GM19452 (cell line): ENCODE measurements at regions not wholly inside any gene's neighbourhood (a gene's known extent, or its start where the extent isn't known, plus 50 kb on each side); places are given as distances from the start of the nearest gene placed in this dataset.

ENCODE experiments used
- ATAC-seq: cut with Tn5 transposase; IDR thresholded peaks from one replicate; pipeline ENCODE4 v1.9.1; 2021; ENCODE audit not compliant: unreplicated experiment

GRCh38 chr12:116401565-116401964 lies 124.1 kb upstream of the MED13L start:
- ATAC-seq, result no peak

- no peak for ATAC-seq
These were observed 124.9 kb upstream of the MED13L start for GRCh38 chr12:116402163-116402939.

GRCh38 chr12:116403546-116403945 lies 126.1 kb upstream of the MED13L start:
- no peak for ATAC-seq

DNA sequence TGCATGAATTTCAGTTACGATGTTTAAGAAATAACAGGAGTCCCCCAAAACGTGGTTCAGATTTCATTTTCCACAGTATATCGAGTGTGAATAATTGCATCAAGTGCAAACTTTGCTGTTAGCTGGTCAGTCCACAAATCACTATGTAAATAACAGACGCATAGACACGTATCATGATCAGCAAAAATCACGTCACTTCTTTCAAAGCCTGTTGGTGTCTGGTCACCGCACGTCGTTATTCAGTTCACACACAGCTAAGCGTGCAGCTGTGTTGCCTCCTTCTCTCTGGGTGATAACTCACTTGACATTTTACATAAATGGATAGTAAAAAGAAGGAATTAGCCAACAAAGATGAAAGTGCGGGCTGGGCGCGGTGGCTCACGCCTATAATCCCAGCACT lies 126.8 kb upstream of the MED13L start:
- no peak for ATAC-seq

DNA sequence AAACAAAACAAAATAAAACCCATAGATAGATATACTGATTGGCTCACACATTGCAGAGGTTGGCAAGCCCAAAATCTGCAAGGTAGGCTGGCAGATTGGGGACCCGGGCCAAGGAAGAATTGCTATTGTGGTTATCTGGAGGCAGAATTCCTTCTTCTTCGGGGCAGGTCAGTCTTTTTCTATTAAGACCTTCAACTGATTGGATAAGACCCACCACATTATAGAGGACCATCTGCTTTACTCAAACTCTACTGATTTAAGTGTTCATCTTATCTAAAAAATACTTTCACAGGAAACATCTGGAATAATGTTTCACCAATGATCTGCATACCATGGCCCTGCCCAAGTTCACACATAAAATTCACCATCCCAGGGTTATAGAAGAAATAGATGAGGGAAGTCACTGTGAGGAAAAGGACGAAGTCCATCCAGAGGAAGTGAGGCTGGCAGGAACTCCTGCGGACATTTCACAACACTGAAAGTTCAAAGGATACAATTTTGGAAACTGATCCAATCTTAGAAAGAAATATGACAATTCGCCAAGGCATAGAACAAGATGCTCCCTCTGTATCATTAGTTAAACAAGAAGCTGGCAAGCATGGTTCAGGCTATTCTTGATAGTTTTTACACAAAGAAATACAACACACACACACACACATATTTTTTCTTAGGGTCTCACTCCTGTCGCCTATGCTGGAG lies 127.6 kb upstream of the MED13L start:
- no peak for ATAC-seq

DNA sequence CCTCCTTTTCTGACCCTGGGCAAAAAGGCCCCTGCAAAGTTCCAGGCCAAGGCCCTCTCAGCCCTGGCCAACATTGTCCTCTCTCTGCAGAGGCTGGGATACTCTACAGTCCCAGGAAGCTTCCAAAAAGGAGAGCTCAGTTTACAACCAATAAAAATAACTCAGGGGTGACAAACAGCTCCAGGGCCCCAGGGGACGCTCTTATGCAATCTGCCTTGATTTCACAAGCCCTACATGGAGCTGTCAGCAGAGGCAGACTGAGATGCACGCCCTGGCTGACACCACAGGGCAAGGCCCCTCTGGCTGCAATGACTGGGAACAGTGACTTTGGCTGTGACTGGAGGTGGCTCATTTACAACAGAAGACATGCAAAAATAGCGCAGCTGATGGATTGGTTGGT lies 129.0 kb upstream of the MED13L start:
- ATAC-seq, result no peak

GRCh38 chr12:116408489-116409250 lies 131.2 kb upstream of the MED13L start:
- ATAC-seq, result no peak

DNA sequence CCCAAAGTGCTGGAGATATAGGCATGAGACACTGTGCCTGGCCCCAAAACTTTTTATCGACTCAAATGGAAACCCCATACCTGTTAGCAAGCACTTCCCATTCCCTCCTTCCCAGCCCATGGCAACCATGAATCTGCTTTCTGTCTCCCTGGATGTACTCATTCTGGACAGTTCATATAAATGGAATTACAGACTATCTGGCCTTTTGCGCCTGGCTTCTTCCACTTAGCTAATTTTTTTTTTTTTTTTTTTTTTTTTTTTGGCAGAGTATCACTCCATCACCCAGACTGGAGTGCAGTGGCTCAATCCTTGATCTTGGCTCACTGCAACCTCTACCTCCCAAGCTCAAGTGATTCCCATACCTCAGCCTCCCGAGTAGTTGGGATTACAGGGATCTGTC lies 134.5 kb upstream of the MED13L start:
- ATAC-seq, result no peak

DNA sequence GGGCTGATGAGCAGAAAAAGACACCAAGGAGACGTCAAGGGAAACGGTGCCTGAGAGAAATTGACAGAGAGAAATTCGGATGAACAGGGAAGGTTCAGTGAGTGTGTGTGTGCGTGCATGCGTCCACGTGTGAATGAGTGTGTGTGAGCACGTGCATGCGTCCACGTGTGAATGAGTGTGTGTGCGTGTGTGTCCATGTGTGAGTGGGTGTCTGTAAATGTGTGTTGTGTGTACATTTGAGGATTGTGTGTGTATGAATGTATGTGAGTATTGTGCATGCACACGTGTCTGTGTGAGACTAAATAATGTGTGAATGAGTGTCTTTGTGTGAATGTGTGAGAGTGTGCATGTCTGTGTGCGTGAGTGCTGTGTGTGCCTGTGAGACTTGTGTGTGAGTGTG lies 137.4 kb upstream of the MED13L start:
- no peak for ATAC-seq

- ATAC-seq, result no peak
These were observed 138.1 kb upstream of the MED13L start for GRCh38 chr12:116415408-116416108.

DNA sequence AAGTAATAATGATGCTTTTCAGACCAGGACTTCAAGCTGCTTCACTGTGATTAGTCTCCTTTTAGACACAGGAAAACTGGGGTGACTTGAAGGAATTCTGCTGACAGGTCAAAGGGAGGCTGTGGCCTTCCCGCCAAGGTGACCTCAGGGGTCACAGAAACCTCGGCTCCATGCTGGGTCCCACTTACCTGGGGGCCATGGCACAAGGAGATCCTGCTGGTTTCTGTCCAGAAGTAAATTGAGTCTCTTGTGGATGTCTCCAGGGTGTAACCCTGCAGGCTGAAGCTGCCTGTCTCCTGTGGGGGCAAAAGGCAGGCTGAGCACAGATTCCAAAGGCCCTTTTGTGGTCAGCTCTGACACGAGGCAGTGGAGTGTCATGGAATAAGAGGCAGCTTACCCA lies 138.7 kb upstream of the MED13L start:
- ATAC-seq, result no peak

- ATAC-seq, result no peak
These were observed 140.6 kb upstream of the MAP1LC3B2 start for GRCh38 chr12:116418551-116418950.

GRCh38 chr12:116420227-116420880 lies 138.8 kb upstream of the MAP1LC3B2 start:
- ATAC-seq, result no peak

GRCh38 chr12:116421785-116422538 lies 137.2 kb upstream of the MAP1LC3B2 start:
- no peak for ATAC-seq

- no peak for ATAC-seq
These were observed 136.1 kb upstream of the MAP1LC3B2 start for GRCh38 chr12:116423094-116423493.

- ATAC-seq, result no peak
These were observed 133.7 kb upstream of the MAP1LC3B2 start for GRCh38 chr12:116425256-116426193.

DNA sequence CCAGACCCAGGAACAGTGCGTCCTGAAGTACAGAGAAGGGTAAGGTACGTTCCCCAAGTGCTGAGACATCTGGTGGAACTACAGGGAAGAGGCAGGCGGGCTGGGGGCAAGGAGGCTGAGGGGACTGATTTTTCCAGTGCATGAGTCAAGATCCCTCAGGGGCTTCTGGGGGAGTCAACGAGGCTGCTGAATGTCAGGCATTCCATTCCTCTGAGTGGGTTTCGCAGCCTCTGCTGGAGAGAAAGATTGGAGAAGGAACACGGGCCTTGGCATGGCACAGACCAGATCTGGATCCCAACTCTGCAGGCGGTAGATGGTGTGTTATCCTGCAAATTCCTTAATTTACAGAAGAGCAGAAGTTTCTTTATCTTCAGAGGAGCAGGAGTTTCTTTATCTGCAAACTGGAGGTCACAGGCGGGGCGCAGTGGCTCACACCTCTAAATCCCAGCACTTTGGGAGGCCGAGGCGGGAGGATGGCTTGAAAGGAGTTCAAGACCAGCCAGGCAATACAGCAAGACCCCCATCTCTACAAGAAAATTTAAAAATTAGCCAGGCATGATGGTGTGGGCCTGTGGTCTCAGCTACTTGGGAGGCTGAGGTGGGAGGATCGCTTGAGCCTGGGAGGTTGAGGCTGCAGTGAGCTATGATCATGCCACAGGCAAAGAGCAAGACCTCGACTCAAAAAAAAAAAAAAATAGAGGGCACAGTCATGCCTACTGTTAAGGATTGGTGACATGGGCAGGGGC lies 132.6 kb upstream of the MAP1LC3B2 start:
- no peak for ATAC-seq
